HG02840 (cell line): ENCODE measurements at regions not wholly inside any gene's neighbourhood (a gene's known extent, or its start where the extent isn't known, plus 50 kb on each side); places are given as distances from the start of the nearest gene placed in this dataset.
"Not testable (repeated sequence)": the region's sequence is repeated elsewhere in the genome, so short reads cannot be mapped to it uniquely, and the experiment has no call there.

Experiments used
- ATAC-seq: cut with Tn5 transposase; IDR thresholded peaks from one replicate; pipeline ENCODE4 v1.9.1; 2021; ENCODE audit warnings: mild to moderate bottlenecking, moderate library complexity, moderate number of reproducible peaks; ENCODE audit not compliant: unreplicated experiment, low FRiP score

DNA sequence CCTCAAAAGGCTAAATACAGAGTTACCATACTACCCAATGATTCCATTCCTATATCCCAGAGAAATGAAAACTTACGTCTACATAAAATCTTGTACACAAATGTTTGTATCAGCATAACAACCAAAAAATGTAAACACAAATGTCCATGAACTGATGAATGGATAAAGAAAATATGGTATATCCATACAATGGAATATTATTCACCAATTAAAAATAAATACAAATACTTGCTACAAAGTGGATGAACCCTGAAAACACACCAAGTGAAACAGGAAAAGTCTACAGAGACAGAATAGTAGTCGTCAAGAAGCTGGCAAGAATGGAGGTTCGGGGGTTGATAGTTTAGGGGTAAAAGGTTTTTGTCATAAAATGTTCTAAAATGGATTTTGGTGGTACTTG is 54.0 kb upstream of the ANKRD28 start:
- no peak for ATAC-seq

DNA sequence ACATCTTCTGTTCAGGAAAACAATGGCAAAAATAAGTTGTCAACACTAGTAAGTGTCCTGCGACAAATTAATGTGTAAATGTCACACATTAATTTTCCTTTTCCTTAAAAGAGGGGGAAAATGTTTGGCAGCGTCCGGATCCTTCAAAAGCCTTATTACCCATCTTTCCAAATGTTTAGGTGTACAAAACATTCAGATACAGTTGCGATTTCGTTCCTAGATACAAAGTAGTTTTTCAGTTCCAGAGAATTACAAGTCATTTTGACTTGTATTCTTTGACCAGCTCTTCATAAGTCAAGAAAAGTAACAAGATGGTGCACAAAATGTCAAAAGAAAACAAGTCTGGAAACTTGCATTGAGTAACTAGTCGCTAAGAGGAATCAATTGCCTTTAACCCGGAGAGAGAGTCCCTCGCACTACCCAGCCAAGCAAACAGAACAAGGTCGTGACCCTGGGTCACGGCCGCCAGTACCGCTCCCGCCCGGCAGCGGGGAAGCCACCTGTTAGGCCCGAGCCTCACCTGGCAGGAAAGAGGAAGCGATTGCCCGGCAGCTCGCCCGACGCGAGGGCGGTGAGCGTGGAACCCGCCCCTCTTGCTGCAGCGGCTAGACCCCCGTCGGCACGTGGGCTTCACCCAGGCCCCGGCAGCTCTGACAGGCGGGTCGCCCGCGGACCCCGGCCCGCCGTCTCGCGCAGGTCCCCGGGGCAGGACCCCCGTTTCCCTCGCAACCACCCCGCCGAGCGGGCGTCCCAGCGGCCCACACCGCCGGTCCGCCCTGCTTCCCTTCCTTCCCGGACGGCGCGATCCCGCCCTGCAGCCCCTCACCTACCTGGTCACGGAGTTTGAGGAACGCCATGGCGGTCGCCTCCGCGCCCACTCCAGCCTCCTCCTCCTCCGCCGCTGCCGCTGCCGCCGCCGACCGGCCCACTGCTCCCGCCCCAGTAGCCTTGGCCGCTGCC is 61.0 kb upstream of the ANKRD28 start:
- peak; percentile 58 for ATAC-seq

DNA sequence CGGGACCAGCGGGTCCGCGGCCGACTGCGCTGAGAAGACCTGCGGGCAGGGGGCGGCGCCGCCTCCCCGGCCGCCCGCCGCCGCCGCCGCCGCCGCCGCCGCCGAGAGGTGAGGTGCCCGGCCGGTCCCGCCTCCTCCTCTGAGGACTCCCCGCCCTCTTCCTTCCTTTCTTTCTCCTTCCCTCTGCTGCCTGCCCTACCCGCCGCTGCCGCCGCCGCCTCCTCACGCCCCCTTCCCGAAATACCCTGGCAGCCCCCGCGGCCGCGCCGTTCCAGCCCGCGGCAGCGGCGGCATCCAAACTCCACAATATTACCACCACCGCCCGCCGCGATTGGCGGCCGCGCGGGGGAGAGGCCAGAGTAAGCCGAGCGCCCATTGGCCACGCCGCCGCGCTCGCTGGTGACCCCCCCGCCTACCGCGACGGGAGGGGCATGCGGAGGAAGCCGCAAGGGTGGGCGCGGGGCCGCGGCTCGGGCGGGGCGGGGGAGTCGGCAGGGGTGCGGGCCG is 61.8 kb upstream of the ANKRD28 start:
- ATAC-seq: peak; percentile 76

DNA sequence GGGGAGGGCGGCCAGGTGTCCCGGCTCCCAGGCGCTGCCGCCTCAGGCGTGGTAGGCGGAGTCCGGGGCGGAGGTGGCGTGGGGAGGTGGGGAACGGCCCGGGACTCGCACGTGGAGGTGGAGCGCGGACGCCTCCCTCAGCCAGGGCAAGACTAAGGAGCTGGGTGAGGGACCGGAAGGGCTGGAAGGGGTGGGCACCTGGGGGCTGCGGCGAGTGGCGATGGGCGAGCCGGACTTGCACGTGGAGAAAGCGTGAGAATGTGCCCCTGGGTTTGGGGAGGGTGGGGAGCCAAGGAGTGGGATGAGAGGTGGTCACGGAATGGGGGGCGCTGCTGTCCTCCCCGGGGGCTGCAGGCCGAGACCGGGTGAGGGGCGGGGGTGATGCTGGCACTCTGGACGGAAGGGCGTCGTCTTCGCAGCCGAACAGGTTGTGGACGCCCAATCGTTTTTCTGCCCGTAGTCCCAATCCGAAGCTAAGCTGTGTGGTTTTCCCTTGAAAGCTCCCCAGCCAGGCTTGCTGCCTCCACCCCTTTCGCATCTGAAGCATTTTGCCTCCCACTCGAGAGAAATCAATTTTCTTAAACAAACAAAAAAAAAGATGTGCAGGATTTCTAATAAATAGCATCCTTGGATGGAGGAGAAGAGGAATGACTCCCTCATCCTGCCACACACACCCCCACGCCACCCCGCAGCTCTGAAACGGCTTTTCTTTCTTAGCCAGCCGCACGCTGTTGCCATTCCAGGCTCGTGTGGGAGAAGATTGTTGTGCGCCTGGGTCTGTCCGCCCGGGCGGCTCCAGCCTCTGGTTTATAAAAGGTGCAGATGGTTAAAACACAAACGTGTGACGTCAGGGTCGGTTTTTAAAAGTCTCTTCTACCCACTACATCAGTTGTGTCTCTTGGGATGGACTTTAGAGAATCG is 62.5 kb upstream of the ANKRD28 start:
- ATAC-seq: peak; percentile 51

DNA sequence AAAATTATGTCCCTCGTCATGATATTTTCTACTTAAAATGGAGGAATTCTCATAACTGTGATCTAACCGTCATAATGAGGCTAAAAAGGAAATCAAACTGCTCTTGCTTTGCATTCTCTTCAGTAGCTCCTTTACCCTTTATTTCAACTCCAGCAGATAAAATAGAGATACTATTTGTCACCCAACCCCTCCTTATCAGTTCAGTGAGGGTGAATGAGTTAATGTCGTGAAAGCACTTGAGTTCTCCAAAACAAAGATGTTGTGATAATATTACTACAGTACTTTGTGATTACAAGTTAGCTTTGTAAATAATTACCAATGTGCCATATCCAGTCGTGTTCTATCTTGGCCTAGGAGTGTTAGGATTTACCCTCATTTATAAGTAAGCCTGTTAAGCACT is 63.4 kb upstream of the ANKRD28 start:
- ATAC-seq: no peak

DNA sequence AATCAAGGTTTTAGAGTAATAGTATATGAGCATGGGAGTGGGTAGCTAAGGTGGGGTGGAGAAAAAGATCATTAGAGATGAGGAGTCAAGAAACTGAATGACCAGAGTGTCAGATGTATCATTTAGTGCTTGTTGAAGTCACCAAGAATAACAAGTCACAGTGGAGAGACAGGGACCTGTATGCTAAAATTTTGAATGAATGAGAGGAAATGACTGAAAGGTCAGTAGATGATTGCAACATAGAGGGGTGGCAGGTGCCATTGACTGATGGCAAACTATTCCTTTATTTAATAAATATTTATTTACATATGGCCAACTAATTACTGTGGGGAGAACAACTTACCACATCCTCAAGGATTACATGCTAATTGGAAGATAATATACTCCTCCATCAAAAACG is 75.0 kb upstream of the ANKRD28 start:
- no peak for ATAC-seq

DNA sequence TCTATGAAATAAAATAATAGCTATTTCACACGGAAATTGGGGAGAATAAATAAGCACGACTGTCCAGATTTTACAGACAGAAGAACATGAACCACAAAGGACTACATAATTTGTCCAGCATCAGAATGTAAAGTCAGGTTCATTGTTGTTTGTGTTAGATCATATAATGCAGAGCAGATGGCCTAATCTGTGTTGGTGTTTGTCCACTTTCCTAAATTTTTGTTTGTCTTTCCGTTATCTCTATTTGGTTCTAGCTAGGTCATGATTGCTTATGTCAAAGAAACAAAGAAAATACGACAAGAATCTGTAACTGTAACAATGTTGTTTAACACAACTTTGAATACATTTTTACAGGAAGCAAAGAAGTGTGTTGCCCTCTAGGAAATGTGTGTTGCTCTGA is 75.6 kb upstream of the ANKRD28 start:
- no peak for ATAC-seq

DNA sequence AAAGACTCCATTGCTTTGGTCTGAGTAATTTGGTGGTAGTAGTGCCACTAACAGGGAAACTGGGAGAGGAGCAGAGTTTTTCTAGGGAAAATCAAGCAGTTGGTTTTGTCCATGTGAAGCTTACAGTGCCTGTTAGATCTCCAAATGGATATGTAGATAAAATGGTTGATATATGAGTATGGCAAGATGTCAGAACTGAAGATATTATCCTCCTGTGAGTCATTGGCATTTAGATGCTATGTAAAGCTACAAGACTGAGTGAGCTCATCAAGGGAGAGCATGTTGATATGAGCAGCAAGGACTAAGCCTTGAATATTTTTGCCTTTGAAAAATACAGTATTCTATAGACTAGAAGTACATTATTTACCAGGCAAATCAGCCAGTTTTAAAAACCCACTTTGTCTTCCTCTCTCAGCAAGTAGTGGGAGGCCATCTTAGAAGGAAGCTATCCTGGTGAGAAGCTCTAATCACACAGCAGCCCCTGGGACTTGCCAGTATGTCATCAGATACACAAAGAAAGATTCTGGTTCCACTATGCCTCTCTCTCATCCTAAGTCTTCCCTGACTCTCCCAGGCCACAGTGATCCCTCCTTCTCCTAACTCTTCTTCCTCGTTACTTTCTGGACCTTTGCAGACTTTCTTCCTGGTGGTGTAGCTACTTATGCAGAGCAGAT is 77.4 kb upstream of the ANKRD28 start:
- no peak for ATAC-seq

DNA sequence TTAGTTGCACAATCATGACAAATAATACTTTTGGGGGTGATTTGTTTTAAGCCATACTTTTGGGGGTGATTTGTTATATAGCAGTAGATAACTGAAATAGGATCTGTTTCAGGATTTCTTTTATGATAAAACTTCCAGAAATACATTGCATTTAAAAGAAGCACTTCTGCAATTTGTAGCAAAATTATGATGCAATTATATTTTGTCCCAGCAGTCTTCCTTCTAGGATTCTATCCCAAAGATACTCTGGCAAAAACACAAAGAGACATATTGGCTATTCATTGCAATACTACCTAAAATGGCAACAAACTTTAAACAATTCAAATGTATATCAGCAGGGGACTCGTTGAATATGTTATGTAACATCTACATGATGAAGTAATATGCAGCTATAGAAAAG is 78.9 kb upstream of the ANKRD28 start:
- no peak for ATAC-seq

DNA sequence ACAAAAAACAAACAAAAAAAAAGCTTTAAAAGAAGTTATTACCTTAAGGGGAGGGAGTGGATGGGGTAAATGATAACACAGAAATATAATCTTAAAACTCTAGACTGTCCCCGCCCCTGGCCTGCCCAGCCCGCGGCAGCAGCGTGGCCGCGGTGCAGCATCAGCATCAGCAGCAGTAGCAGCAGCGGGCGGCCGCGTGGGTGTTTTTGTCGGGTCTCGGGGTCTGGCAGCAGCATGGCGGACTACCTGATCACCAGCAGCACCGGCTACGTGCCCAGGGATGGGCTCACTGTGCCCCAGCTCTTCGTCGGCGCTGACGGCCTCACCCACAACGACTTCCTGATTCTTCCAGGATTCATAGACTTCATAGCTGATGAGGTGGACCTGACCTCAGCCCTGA is 80.0 kb upstream of the ANKRD28 start:
- no peak for ATAC-seq

DNA sequence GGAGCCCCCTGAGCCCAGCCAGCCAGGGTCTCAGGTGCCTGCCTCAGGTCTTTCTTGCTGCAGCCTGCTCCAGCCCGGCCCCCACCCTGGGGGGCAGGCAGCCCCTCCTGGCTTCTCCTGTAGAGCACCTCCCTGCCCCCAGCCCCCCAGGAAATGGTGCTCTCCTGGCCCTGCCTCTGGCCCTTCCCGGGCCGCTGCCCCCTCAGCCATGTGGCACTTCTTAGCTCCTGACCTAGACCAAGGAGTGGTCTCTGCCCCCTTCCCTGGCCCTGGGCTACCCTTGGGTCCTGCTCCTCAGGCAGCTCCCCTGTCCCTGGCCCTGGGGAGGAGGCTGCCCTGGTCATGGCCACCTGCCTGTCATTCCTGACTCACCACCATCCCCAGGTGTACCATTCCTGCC is 82.0 kb upstream of the ANKRD28 start:
- ATAC-seq: not testable (repeated sequence)

DNA sequence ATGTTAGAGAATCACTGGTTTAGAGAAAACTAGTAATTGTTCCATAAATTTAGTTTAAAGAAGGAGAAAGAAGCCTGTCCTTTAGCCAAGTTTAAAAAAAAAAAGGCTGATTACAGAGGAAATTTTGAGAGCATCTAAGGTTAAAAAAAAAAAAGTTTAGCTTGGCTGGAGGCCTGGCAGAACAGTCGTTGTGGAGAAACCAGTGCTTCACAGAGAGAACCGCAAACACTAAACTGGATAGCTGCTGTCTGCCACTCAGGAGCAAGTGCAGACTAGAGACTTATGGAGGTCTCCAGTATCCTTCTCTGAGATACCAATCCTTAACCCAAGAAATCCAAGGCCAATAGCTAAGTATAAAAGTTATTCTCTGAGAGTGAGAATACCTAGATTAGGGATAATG is 84.8 kb upstream of the ANKRD28 start:
- ATAC-seq: no peak

DNA sequence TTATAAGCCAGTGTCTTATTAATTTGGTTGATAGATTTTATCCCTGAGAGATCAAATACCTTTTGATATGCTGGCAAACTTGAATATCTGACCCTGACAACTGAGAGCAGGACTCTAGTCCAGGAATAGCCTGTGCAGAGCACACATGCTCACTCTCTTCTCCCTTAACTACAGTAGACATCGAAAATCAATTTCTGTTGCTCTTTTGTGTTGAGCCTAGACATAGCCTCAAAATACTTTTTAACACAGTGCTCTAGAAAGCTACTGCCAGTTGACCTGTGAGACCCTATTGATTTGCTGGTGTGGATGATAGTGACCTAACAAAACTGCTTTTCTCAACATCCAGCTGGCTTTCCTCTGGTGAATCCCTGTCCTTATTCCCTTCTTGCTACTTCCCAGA is 86.4 kb upstream of the ANKRD28 start:
- ATAC-seq: no peak

DNA sequence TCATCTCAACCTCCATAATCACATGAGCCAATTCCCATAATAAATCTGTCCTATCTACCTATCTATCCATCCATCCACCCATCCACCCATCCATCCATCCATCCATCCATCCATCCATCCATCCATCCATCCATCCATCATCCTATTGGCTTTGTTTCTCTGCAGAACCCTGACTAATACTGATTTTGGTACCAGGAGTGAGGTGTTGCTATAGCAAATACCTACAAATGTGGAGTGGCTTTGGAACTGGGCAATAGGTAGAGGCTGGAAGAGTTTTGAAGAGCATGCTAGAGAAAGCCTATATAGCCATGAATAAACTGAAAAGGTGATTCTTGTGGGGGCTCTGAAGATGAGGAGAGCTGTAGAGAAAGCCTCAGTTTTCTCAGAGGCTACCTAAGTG is 88.7 kb upstream of the ANKRD28 start:
- ATAC-seq: no peak

DNA sequence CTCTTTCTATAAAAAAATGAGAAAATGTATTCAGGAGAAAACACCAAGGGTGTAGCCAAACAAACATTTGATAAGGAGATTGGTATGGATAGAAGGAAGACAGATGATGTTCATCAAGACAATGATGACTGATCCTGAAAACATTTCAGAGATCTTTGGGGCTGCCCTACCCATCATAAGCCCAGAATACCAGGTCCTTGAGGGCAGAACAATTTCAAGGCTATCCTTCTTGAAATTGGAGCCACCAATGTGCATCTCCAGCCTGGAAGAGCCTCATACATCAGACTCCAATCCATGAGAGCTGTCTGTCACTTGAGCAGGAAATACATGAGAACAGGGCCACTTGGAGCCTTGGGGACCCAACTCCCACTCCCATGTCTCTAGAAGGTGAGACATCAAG is 89.5 kb upstream of the ANKRD28 start:
- no peak for ATAC-seq

DNA sequence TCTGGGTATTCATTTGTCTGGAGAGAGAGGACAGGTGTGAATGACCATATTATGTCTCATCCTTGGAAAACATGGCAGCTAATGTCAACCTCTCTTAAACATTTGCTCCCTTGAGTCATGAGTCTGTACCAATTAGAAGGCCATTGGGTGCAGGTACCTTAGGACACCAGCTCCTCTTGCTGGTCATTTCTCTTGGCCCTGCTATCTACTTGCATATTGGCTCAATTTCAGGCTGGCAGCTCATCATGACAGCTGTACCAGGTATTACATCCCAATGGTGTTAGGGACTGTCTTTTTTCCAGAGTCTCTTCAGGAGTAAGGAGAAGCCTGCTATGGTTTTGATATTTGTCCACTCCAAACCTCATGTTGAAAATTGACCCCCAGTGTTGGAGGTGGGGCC is 92.2 kb upstream of the ANKRD28 start:
- no peak for ATAC-seq

DNA sequence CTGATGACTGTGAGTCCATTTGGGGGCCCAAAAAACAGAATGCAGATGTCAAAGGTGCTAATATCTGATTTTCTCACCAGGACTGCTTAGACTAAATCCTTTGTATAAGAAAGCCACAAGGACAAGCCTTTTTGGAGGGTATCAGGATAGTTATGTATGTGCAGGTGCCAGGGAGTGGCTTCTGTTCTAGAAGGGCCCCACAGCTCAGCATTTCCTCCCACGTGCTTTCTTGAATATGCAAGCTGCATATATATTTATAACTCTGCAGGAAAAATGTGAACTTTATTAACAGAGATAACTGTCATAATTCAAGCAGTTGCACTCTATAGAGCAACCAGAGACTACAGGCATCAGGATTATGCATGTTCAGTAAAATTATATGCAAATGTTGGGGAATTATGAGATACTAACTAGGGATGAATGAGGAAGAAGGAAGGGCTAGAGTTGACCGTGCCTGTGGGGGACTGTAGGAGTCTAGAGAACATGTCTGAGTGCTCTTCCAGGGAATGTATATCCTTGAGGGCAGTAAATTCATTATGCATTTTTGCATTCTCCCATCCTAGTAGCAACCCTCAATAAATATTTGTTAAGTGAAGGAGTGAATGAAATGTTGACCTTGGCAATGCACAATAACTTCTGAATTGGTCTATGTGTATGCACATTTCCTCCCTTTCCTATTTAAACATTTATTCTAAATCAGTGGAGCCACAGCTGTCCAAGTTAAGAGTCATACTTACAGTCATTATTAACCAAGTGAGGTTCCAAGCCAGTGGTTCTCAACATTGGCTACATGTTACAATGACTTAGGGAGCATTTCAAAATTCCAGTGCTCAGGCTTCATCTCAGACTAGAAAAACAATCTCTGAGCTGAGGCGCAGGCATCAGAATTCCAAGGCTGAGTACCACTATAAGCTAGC is 94.8 kb upstream of the ANKRD28 start:
- ATAC-seq: no peak

DNA sequence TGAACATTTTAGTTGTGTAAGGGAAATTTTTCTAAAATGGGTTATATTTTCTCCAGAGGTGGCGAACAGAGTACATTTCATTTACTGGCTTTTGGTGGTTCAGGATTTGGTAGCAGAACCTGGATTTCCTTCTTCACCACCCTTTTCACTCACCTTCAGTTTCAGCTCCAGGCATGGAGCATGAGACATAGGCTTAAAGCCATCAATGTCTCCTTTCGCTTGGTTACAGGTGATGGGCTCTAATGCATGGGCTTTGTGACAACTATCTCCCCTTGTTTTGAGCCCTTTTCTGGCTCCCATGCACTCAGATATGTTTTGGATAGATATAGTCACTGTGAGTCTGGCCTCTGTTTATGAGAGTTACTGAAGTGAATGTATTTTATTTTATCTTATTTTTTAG is 96.6 kb upstream of the ANKRD28 start:
- ATAC-seq: no peak

DNA sequence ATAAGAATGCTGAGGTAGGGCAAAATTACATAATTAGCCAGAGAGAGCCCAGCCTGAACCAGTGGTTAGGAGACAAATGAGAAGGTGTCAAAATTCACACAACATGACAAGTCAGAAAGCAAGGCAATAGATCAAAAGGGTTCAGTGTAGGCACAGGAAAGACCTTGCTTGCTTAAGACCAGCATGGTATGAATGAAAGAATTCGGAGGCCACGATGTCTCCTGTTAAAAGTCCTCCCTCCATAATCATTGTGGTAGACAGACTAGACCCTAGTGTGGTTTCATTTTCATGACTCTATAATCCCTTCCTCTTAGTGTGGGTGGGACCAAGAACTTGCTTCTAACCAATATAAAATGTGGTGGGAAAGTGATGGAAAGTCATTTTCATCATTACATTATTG is 98.7 kb upstream of the ANKRD28 start:
- no peak for ATAC-seq

DNA sequence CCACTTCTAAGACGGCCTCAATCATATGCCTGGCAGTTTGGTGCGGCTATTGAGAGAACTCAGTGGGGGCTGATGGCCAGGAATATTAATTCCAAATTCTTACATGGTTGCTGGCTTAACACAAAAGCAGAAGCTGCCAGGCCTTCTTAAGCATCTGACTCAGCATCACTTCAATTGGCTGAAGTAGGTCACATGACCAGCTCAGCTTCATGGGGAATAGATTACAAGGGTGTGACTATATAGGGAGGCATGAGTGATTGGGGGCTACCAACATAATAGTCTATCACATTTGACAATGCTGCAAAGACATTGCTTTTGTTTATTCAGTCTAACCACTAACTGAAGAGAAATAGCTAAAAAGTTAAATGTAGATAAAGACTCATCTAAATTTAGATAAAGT is 101.6 kb upstream of the ANKRD28 start:
- ATAC-seq: no peak
